ENCODE measurements at regions not wholly inside any gene's neighbourhood (a gene's known extent, or its start where the extent isn't known, plus 50 kb on each side); places are given as distances from the start of the nearest gene placed in this dataset.

DNA sequence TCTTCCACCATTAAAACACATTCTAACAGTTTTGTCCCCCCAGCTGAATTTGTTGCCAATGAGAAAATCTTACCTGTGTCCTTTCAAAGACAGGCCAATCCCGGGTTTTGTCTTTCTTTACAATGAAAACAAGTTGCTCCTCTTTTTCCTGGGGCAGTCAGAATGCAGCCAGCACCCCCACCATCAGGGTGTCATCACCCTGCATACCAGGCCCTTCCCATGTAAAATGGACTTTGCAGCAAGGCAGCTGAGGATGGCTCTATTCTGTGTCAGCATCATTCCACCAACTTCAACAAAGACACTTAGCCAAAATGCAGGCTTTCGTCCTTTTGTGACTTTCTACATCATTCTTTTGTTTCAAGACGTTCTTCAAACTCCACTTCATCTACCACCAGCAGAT is 490.9 kb downstream of the OCA2 start:
- DNase-seq = no peak

GRCh38 chr15:27601239-27601960 is 497.7 kb downstream of the OCA2 start:
- no peak for DNase-seq

DNA sequence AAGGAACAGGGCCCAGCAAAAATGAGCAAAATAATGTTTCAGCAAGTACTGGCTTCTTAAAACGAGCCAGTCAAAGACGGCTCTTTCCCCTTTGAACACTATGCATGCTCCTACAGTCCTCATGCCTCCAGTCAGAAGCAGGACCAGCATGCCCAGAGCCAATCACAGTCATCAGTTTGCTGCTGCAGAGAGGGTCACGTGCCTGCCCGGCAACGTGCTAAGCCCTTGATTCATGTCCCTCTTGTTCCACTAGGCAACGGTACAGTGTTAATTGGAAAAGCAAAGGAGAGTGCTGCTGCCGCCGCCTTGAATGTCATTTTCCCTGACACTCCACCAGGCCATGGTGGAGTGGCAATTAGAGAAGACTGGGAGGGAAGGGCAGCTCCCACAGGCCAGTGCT is 500.1 kb downstream of the OCA2 start:
- DNase-seq = no peak

GRCh38 chr15:27598251-27599009 is 500.7 kb downstream of the OCA2 start:
- DNase-seq = no peak

DNA sequence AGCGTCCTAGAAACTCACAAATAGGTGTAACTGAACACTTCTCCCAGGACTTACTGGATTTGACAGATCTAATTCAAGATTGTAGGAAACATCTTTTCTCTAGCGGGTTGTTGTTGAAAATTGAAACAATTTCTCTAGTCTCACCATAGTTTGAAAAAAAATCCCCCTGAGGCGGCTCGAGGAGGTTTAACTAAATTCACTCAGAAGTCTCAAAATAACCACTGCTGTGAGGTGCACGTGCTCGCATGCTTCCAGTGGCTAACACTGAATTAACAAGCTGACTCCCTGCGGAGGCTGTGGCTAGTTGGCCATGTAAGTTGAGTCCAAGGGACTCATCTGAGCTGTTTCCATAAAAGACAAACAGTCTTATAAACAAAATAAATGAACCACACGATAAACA is 503.9 kb downstream of the OCA2 start:
- DNase-seq = no peak

- DNase-seq = no peak
Measured at GRCh38 chr15:27592036-27592760, 506.9 kb downstream of the OCA2 start.
